ENCODE measurements at regions not wholly inside any gene's neighbourhood (a gene's known extent, or its start where the extent isn't known, plus 50 kb on each side); places are given as distances from the start of the nearest gene placed in this dataset.

- TF ChIP-seq POLR2AphosphoS5 (IDR thresholded peaks at IDR 0.05) (no peak), POLR2A (IDR thresholded peaks at IDR 0.05; ENCODE audit: low read depth) (no peak), CTCF (IDR thresholded peaks at IDR 0.05) (no peak)
These were observed 217.5 kb upstream of the ADAMTS3 start for GRCh38 chr4:72786401-72786990.

All from esophagus muscularis mucosa (tissue), 3 donors.